ENCODE measurements at regions not wholly inside any gene's neighbourhood (a gene's known extent, or its start where the extent isn't known, plus 50 kb on each side); places are given as distances from the start of the nearest gene placed in this dataset.

DNA sequence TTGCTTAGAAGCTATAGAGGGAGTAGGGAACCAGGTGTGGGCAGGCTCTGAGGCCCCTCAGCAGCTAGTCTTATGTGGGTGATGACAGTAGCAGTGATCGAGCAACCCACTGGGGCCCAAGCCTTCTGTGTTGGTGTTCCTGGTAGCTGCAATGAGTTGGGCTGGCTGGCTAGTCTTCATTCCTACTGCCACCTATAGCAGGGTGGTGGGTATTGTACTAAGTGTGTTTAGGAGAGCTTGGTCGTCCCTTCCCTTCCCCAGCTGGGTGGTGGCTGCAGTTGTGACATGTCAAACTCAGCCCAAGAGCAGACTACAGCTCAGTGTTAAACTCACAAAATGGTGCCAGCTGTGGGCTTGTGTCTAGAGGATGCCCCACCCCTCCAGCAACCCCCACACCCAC lies 486.1 kb upstream of the UBE2E3 start:
- TF ChIP-seq, protein P1, sequence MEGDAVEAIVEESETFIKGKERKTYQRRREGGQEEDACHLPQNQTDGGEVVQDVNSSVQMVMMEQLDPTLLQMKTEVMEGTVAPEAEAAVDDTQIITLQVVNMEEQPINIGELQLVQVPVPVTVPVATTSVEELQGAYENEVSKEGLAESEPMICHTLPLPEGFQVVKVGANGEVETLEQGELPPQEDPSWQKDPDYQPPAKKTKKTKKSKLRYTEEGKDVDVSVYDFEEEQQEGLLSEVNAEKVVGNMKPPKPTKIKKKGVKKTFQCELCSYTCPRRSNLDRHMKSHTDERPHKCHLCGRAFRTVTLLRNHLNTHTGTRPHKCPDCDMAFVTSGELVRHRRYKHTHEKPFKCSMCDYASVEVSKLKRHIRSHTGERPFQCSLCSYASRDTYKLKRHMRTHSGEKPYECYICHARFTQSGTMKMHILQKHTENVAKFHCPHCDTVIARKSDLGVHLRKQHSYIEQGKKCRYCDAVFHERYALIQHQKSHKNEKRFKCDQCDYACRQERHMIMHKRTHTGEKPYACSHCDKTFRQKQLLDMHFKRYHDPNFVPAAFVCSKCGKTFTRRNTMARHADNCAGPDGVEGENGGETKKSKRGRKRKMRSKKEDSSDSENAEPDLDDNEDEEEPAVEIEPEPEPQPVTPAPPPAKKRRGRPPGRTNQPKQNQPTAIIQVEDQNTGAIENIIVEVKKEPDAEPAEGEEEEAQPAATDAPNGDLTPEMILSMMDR (IDR thresholded peaks at IDR 0.05): no peak
- TF ChIP-seq POLR2A (IDR thresholded peaks at IDR 0.05): no peak
